ENCODE measurements at regions not wholly inside any gene's neighbourhood (a gene's known extent, or its start where the extent isn't known, plus 50 kb on each side); places are given as distances from the start of the nearest gene placed in this dataset.

DNA sequence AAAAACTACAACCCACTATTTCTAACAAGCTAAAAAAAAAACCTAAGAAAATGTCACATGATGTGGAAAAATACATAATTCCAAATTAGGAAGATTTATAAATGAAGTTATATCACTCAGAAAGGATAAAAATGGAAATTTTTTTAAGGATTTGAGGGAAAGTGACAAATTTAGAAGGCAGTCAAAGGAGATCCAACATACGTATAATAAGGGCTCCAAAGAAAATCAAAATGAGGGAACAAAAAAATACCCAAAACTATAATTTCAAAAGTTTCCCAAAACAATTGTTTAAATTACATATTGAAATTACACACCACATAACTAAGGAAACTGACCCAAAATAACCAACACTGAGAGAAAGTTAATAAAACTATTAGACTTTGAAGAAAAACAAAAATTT lies 381.1 kb upstream of the KAZN start:
- no peak overlapping the region for H3K4me3 ChIP-seq (ENCODE audit: low read length in 2 of 2)
- H2AFZ ChIP-seq (ENCODE audit: low read length) = no peak overlapping the region
- no peak overlapping the region for H2BK15ac ChIP-seq (ENCODE audit: low read length)
- H4K91ac ChIP-seq (ENCODE audit: low read depth, low read length, poor library complexity) = no peak overlapping the region
- H3K23ac ChIP-seq (ENCODE audit: low read depth, low read length, poor library complexity) = no peak overlapping the region
- no peaks in the 10 kb centered on the region for H3K4me1 ChIP-seq (ENCODE audit: control insufficient read depth in 2 of 2, insufficient read depth in 1 of 2, low read depth in 1 of 2, low read length in 2 of 2)
- H3K14ac ChIP-seq (ENCODE audit: low read length) = no peak overlapping the region
- no peak overlapping the region for H3K18ac ChIP-seq (ENCODE audit: low read length)
- no peak overlapping the region for H2BK5ac ChIP-seq (ENCODE audit: low read length)
- no peak overlapping the region for H3K4ac ChIP-seq (ENCODE audit: low read length)
- H3K27me3 ChIP-seq (ENCODE audit: control insufficient read depth in 3 of 3, insufficient read depth in 3 of 3, low read depth in 1 of 3, low read length in 3 of 3) = no peaks in the 10 kb centered on the region
- H3K27ac ChIP-seq (replicated peaks; ENCODE audit: low read length) = no peak overlapping the region
- DNase-seq (ENCODE audit: low spot score) = no peak
- no CpG with 5 or more reads among the region's 1 CpG for WGBS, 2 donors (ENCODE audit: extremely low coverage in 2 of 2, insufficient read length in 2 of 2, insufficient replicate concordance in 1 of 2)
- no peaks in the 10 kb centered on the region for H3K36me3 ChIP-seq (replicated peaks in 1 of 2; ENCODE audit: control insufficient read depth in 2 of 2, insufficient read depth in 2 of 2, low read length in 2 of 2)
- no peak overlapping the region for H2BK120ac ChIP-seq (ENCODE audit: low read depth, low read length)
- no peak overlapping the region for H3K9ac ChIP-seq (ENCODE audit: low read depth, low read length, poor library complexity)
- H2BK12ac ChIP-seq (ENCODE audit: low read length) = no peak overlapping the region
- H3K79me1 ChIP-seq (ENCODE audit: low read depth, low read length) = no peaks in the 10 kb centered on the region
- no peak overlapping the region for H3K4me2 ChIP-seq (ENCODE audit: insufficient read depth, low read length, poor library complexity, severe bottlenecking)
- H3K9me3 ChIP-seq (replicated peaks in 1 of 2; ENCODE audit: control insufficient read depth in 2 of 2, insufficient read depth in 1 of 2, low read depth in 1 of 2, low read length in 2 of 2) = peaks cover 0 to 14% of the 10 kb centered on the region in 2 donors
- H4K8ac ChIP-seq (ENCODE audit: low read depth, low read length) = no peak overlapping the region
- no peak overlapping the region for H2AK5ac ChIP-seq (ENCODE audit: low read depth, low read length)

DNA sequence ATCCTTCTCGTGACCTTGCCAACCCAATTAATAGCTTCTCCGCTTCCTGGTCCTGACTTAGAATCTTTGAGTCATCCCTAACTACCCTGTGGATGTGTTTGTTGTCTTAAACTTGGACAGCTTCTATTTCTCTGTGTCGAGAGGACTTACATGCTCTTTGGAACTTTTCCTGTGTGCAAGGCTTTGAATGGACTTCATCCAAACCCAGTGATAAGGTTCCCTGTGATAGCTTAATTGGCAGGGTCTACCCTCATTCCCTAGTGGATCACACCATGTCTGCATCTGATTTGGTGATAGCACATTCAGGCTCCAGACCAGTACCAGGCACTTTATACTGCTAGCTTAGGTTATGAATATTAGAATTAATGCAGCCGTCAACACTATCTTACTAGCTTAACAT lies 378.2 kb upstream of the KAZN start:
- H3K9me3 ChIP-seq (replicated peaks in 1 of 2; ENCODE audit: control insufficient read depth in 2 of 2, insufficient read depth in 1 of 2, low read depth in 1 of 2, low read length in 2 of 2) = peaks cover 0 to 14% of the 10 kb centered on the region in 2 donors
- H3K36me3 ChIP-seq (replicated peaks in 1 of 2; ENCODE audit: control insufficient read depth in 2 of 2, insufficient read depth in 2 of 2, low read length in 2 of 2) = no peaks in the 10 kb centered on the region
- H3K4me3 ChIP-seq (ENCODE audit: low read length in 2 of 2) = no peak overlapping the region
- H3K4me1 ChIP-seq (ENCODE audit: control insufficient read depth in 2 of 2, insufficient read depth in 1 of 2, low read depth in 1 of 2, low read length in 2 of 2) = no peaks in the 10 kb centered on the region
- H2BK120ac ChIP-seq (ENCODE audit: low read depth, low read length) = no peak overlapping the region
- H3K23ac ChIP-seq (ENCODE audit: low read depth, low read length, poor library complexity) = no peak overlapping the region
- H3K4ac ChIP-seq (ENCODE audit: low read length) = no peak overlapping the region
- H3K4me2 ChIP-seq (ENCODE audit: insufficient read depth, low read length, poor library complexity, severe bottlenecking) = no peak overlapping the region
- H2BK5ac ChIP-seq (ENCODE audit: low read length) = no peak overlapping the region
- no peak overlapping the region for H2AFZ ChIP-seq (ENCODE audit: low read length)
- no CpG with 5 or more reads among the region's 4 CpGs for WGBS, 2 donors (ENCODE audit: extremely low coverage in 2 of 2, insufficient read length in 2 of 2, insufficient replicate concordance in 1 of 2)
- H2BK12ac ChIP-seq (ENCODE audit: low read length) = no peak overlapping the region
- no peak overlapping the region for H3K27ac ChIP-seq (replicated peaks; ENCODE audit: low read length)
- no peak overlapping the region for H4K8ac ChIP-seq (ENCODE audit: low read depth, low read length)
- H3K14ac ChIP-seq (ENCODE audit: low read length) = no peak overlapping the region
- H2AK5ac ChIP-seq (ENCODE audit: low read depth, low read length) = no peak overlapping the region
- H3K18ac ChIP-seq (ENCODE audit: low read length) = no peak overlapping the region
- H3K79me1 ChIP-seq (ENCODE audit: low read depth, low read length) = no peaks in the 10 kb centered on the region
- peaks cover 0 to 3% (median 0%) of the 10 kb centered on the region in 3 experiments for H3K27me3 ChIP-seq (ENCODE audit: control insufficient read depth in 3 of 3, insufficient read depth in 3 of 3, low read depth in 1 of 3, low read length in 3 of 3)
- H2BK15ac ChIP-seq (ENCODE audit: low read length) = no peak overlapping the region
- H3K9ac ChIP-seq (ENCODE audit: low read depth, low read length, poor library complexity) = no peak overlapping the region
- no peak for DNase-seq (ENCODE audit: low spot score)
- no peak overlapping the region for H4K91ac ChIP-seq (ENCODE audit: low read depth, low read length, poor library complexity)

DNA sequence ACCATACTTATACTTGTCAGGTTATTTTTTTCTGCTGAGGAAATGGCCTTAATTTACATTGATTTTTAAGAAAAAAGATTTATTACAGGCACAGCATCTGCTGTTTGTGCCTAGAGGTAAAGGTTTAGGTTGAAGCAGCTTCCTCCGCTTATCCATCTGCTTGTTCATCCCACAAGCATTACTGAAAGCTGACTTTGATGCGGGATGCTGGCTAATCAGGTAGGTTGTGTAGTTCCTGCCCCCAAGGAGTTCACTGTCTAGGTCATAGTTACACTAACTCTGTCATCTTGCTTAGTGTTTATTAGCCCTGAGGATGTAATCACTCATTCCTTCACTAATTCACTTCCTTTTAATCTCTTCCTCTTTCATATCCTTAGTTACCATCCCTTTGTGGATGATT lies 377.7 kb upstream of the KAZN start:
- no peak overlapping the region for H2BK12ac ChIP-seq (ENCODE audit: low read length)
- no peak overlapping the region for H4K8ac ChIP-seq (ENCODE audit: low read depth, low read length)
- no peak overlapping the region for H3K4me3 ChIP-seq (ENCODE audit: low read length in 2 of 2)
- WGBS, 2 donors (ENCODE audit: extremely low coverage in 2 of 2, insufficient read length in 2 of 2, insufficient replicate concordance in 1 of 2) = no CpG with 5 or more reads among the region's 2 CpGs
- H3K9ac ChIP-seq (ENCODE audit: low read depth, low read length, poor library complexity) = no peak overlapping the region
- no peak overlapping the region for H2BK120ac ChIP-seq (ENCODE audit: low read depth, low read length)
- no peaks in the 10 kb centered on the region for H3K36me3 ChIP-seq (replicated peaks in 1 of 2; ENCODE audit: control insufficient read depth in 2 of 2, insufficient read depth in 2 of 2, low read length in 2 of 2)
- H2AK5ac ChIP-seq (ENCODE audit: low read depth, low read length) = no peak overlapping the region
- no peak overlapping the region for H3K27ac ChIP-seq (replicated peaks; ENCODE audit: low read length)
- no peak overlapping the region for H2BK5ac ChIP-seq (ENCODE audit: low read length)
- peaks cover 0 to 14% of the 10 kb centered on the region in 2 donors for H3K9me3 ChIP-seq (replicated peaks in 1 of 2; ENCODE audit: control insufficient read depth in 2 of 2, insufficient read depth in 1 of 2, low read depth in 1 of 2, low read length in 2 of 2)
- no peaks in the 10 kb centered on the region for H3K79me1 ChIP-seq (ENCODE audit: low read depth, low read length)
- no peak overlapping the region for H2AFZ ChIP-seq (ENCODE audit: low read length)
- DNase-seq (ENCODE audit: low spot score) = no peak
- H3K18ac ChIP-seq (ENCODE audit: low read length) = no peak overlapping the region
- no peak overlapping the region for H3K14ac ChIP-seq (ENCODE audit: low read length)
- no peak overlapping the region for H3K23ac ChIP-seq (ENCODE audit: low read depth, low read length, poor library complexity)
- H4K91ac ChIP-seq (ENCODE audit: low read depth, low read length, poor library complexity) = no peak overlapping the region
- peaks cover 0 to 3% (median 0%) of the 10 kb centered on the region in 3 experiments for H3K27me3 ChIP-seq (ENCODE audit: control insufficient read depth in 3 of 3, insufficient read depth in 3 of 3, low read depth in 1 of 3, low read length in 3 of 3)
- no peaks in the 10 kb centered on the region for H3K4me1 ChIP-seq (ENCODE audit: control insufficient read depth in 2 of 2, insufficient read depth in 1 of 2, low read depth in 1 of 2, low read length in 2 of 2)
- H3K4me2 ChIP-seq (ENCODE audit: insufficient read depth, low read length, poor library complexity, severe bottlenecking) = no peak overlapping the region
- no peak overlapping the region for H2BK15ac ChIP-seq (ENCODE audit: low read length)
- no peak overlapping the region for H3K4ac ChIP-seq (ENCODE audit: low read length)

DNA sequence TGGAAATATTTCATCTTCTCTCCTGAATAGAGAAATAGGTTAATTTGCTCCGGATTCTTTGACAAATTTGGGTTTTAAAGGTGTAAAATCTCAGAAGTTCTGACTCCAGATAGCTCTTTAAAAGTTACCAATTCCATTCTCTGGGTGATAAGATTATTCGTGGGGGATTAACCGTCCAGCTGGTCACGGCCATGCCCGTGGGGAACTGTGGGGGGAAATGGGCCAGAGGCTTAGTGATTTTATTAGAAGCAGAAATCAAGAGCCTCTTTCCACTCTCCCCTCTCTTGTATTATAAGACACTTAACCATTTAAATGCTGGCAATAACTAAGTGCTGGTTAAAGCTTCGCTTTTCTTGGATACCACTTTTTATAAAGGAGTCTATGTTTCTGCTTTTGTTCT lies 376.4 kb upstream of the KAZN start:
- Histone ChIP-seq H3K27ac (replicated peaks; ENCODE audit: low read length) (no peak overlapping the region), H3K14ac (ENCODE audit: low read length) (no peak overlapping the region), H2BK15ac (ENCODE audit: low read length) (no peak overlapping the region), H3K4ac (ENCODE audit: low read length) (no peak overlapping the region), H2AFZ (ENCODE audit: low read length) (no peak overlapping the region), H3K79me1 (ENCODE audit: low read depth, low read length) (no peaks in the 10 kb centered on the region), H2AK5ac (ENCODE audit: low read depth, low read length) (no peak overlapping the region), H2BK12ac (ENCODE audit: low read length) (no peak overlapping the region), H4K8ac (ENCODE audit: low read depth, low read length) (no peak overlapping the region), H2BK5ac (ENCODE audit: low read length) (no peak overlapping the region), H3K4me3 (ENCODE audit: low read length in 2 of 2) (no peak overlapping the region), H3K4me1 (ENCODE audit: control insufficient read depth in 2 of 2, insufficient read depth in 1 of 2, low read depth in 1 of 2, low read length in 2 of 2) (no peaks in the 10 kb centered on the region), H3K9ac (ENCODE audit: low read depth, low read length, poor library complexity) (no peak overlapping the region), H2BK120ac (ENCODE audit: low read depth, low read length) (no peak overlapping the region), H3K36me3 (replicated peaks in 1 of 2; ENCODE audit: control insufficient read depth in 2 of 2, insufficient read depth in 2 of 2, low read length in 2 of 2) (no peaks in the 10 kb centered on the region), H3K18ac (ENCODE audit: low read length) (no peak overlapping the region), H3K23ac (ENCODE audit: low read depth, low read length, poor library complexity) (no peak overlapping the region), H4K91ac (ENCODE audit: low read depth, low read length, poor library complexity) (no peak overlapping the region), H3K9me3 (replicated peaks in 1 of 2; ENCODE audit: control insufficient read depth in 2 of 2, insufficient read depth in 1 of 2, low read depth in 1 of 2, low read length in 2 of 2) (peaks cover 0 to 10% of the 10 kb centered on the region in 2 donors), H3K27me3 (ENCODE audit: control insufficient read depth in 3 of 3, insufficient read depth in 3 of 3, low read depth in 1 of 3, low read length in 3 of 3) (peaks cover 0 to 3% (median 0%) of the 10 kb centered on the region in 3 experiments), H3K4me2 (ENCODE audit: insufficient read depth, low read length, poor library complexity, severe bottlenecking) (no peak overlapping the region)
- WGBS, 2 donors (ENCODE audit: extremely low coverage in 2 of 2, insufficient read length in 2 of 2, insufficient replicate concordance in 1 of 2) = no CpG with 5 or more reads among the region's 6 CpGs
- DNase-seq (ENCODE audit: low spot score) = no peak
